HFF-Myc (cell line): ENCODE measurements at regions not wholly inside any gene's neighbourhood (a gene's known extent, or its start where the extent isn't known, plus 50 kb on each side); places are given as distances from the start of the nearest gene placed in this dataset.
A peak's percentile ranks its signal among the peaks of the same experiment; 100 is the strongest.

Source experiments
- DNase-seq: peaks from one replicate; pipeline ENCODE4 v3.0.0-alpha.2; 2011; ENCODE audit warnings: low read depth; ENCODE audit errors: extremely low read depth
- H3K4me3 ChIP-seq: replicated peaks from 2 replicates; pipeline ENCODE4 v1.5.1; 2011; ENCODE audit warnings: low read depth, mild to moderate bottlenecking, control low read depth, low read length
- CTCF ChIP-seq: IDR thresholded peaks from 2 replicates; pipeline ENCODE4 v1.5.1; 2012; ENCODE audit warnings: mild to moderate bottlenecking, low read depth, low read length, control low read depth; ENCODE audit errors: missing control alignments

- no peak for TF ChIP-seq CTCF
- H3K4me3 ChIP-seq = no peak overlapping the region
- DNase-seq = no peak
Observed at GRCh38 chr4:54498661-54499111, 159.1 kb upstream of the KIT start.

GRCh38 chr4:54499308-54500074 lies 158.3 kb upstream of the KIT start:
- H3K4me3 ChIP-seq = no peak overlapping the region
- DNase-seq = no peak
- TF ChIP-seq CTCF = no peak

- no peak for TF ChIP-seq CTCF
- no peak for DNase-seq
- H3K4me3 ChIP-seq = no peak overlapping the region
Observed at GRCh38 chr4:54505362-54505761, 152.4 kb upstream of the KIT start.

GRCh38 chr4:54505996-54506395 lies 151.8 kb upstream of the KIT start:
- no peak for TF ChIP-seq CTCF
- no peak overlapping the region for H3K4me3 ChIP-seq
- no peak for DNase-seq

- H3K4me3 ChIP-seq = no peak overlapping the region
- TF ChIP-seq CTCF = no peak
- no peak for DNase-seq
Observed at GRCh38 chr4:54509057-54509456, 148.7 kb upstream of the KIT start.

GRCh38 chr4:54513204-54513603 lies 144.6 kb upstream of the KIT start:
- peak; percentile 48 for DNase-seq
- no peak overlapping the region for H3K4me3 ChIP-seq
- TF ChIP-seq CTCF = no peak

GRCh38 chr4:54513741-54514140 lies 144.0 kb upstream of the KIT start:
- DNase-seq = no peak
- H3K4me3 ChIP-seq = no peak overlapping the region
- no peak for TF ChIP-seq CTCF
